HCT116 (cell line): ENCODE measurements at regions not wholly inside any gene's neighbourhood (a gene's known extent, or its start where the extent isn't known, plus 50 kb on each side); places are given as distances from the start of the nearest gene placed in this dataset.

ENCODE experiments used
- ATAC-seq: fragments of 200-7000 bp; cut with Tn5 transposase; 2 replicates; pipeline ENCODE4 v1.9.1; 2020; ENCODE audit warnings: mild to moderate bottlenecking, moderate library complexity
- BruUV-seq: library from RNA; stranded (reverse); fragments of 400-500 nt; replicated peaks from 2 replicates; lab custom pipeline; 2021; lab: Mats Ljungman, UMichigan
- CTCF ChIA-PET: fragments of 300-600 bp; sonication (Branson Sonifier 250); formaldehyde crosslinking; loops from one replicate; lab custom pipeline; 2021; ENCODE audit warnings: antibody characterized with exemption; lab: Charles Lee
- POLR2A ChIA-PET: fragments of 300-600, 350-600 bp; sonication (Branson Sonifier 250); formaldehyde crosslinking; loops from one replicate; lab custom pipeline; 2021; ENCODE audit warnings: antibody characterized with exemption; lab: Charles Lee
- RAD21 ChIA-PET, 2 experiments: fragments of 300-600 bp; sonication (Branson Sonifier 250); formaldehyde crosslinking; loops; one replicate each; lab custom pipeline; 2023; ENCODE audit warnings: low total read pairs in 2 of 2; ENCODE audit not compliant: uncharacterized antibody in 2 of 2, unreplicated experiment in 2 of 2, low non-redundant PET in 1 of 2; lab: Charles Lee
- DNase-seq: peaks from one replicate; pipeline ENCODE4 v3.0.0-alpha.2; 2010; ENCODE audit warnings: low read depth, low spot score
- H2AFZ ChIP-seq: fragments of 200-600 bp; shearing (Covaris generic), sonication (generic); 2 replicates; pipeline ENCODE4 v1.6.1; 2017; ENCODE audit warnings: low read depth, mixed run types, mixed read lengths, antibody characterized with exemption, low read length; ENCODE audit not compliant: poor library complexity, severe bottlenecking
- H3K27ac ChIP-seq: 2 replicates; pipeline ENCODE4 v1.5.1; 2012; ENCODE audit warnings: low read depth, low read length
- H3K27me3 ChIP-seq: fragments of 200-600 bp; sonication (generic); 2 replicates; pipeline ENCODE4 v1.6.1; 2016; ENCODE audit warnings: mixed run types, low read length, mixed read lengths; ENCODE audit not compliant: insufficient read depth
- H3K36me3 ChIP-seq, 2 experiments: fragments of 200-500 bp in 1 of 2; fragments of 200-600 bp in 1 of 2; sonication (Bioruptor generic) in 1 of 2; sonication (generic) in 1 of 2; 2 replicates each; pipeline versions ENCODE4 v1.5.1 to v1.6.1; 2014 to 2016; ENCODE audit warnings: low read length in 2 of 2, inconsistent platforms in 1 of 2, mixed read lengths in 1 of 2, mixed run types in 1 of 2; ENCODE audit not compliant: insufficient read depth in 2 of 2, control insufficient read depth in 1 of 2
- H3K4me1 ChIP-seq, 2 experiments: fragments of 200-600 bp in 1 of 2; sonication (generic) in 1 of 2; 2 replicates each; pipeline versions ENCODE4 v1.5.1 to v1.6.1; 2012 to 2017; ENCODE audit warnings: low read length in 2 of 2, inconsistent platforms in 1 of 2, mild to moderate bottlenecking in 1 of 2, mixed read lengths in 1 of 2, mixed run types in 1 of 2, moderate library complexity in 1 of 2; ENCODE audit not compliant: insufficient read depth in 2 of 2, control insufficient read depth in 1 of 2
- H3K4me2 ChIP-seq: fragments of 200-600 bp; sonication (generic); 2 replicates; pipeline ENCODE4 v1.6.1; 2017; ENCODE audit warnings: mixed run types, low read length, mixed read lengths
- H3K4me3 ChIP-seq, 2 experiments: fragments of 200-600 bp in 1 of 2; sonication (generic) in 1 of 2; replicated peaks in 1 of 2; 2 replicates each; pipeline ENCODE4 v1.5.1; 2011 to 2016; ENCODE audit warnings: low read length in 2 of 2, control low read depth in 1 of 2, low read depth in 1 of 2, mild to moderate bottlenecking in 1 of 2, mixed read lengths in 1 of 2, mixed run types in 1 of 2
- H3K79me2 ChIP-seq: fragments of 200-600 bp; sonication (generic); 2 replicates; pipeline ENCODE4 v1.6.1; 2017; ENCODE audit warnings: mild to moderate bottlenecking, mixed run types, low read length, moderate library complexity, mixed read lengths; ENCODE audit not compliant: insufficient read depth
- H3K9ac ChIP-seq: fragments of 200-600 bp; sonication (generic); 2 replicates; pipeline ENCODE4 v1.6.1; 2016; ENCODE audit warnings: low read length, mixed read lengths
- H3K9me2 ChIP-seq: fragments of 200-600 bp; sonication (generic), shearing (Covaris generic); 2 replicates; pipeline ENCODE4 v1.6.1; 2017; ENCODE audit warnings: mixed run types, mild to moderate bottlenecking, moderate library complexity; ENCODE audit not compliant: insufficient read depth
- H3K9me3 ChIP-seq, 2 experiments: fragments of 200-500 bp in 1 of 2; fragments of 200-600 bp in 1 of 2; sonication (Bioruptor generic) in 1 of 2; sonication (generic) in 1 of 2; 2 replicates each; pipeline ENCODE4 v1.6.1; 2014 to 2017; ENCODE audit warnings: low read length in 2 of 2, mixed read lengths in 2 of 2, inconsistent platforms in 1 of 2, low read depth in 1 of 2, mild to moderate bottlenecking in 1 of 2, mixed run types in 1 of 2, moderate library complexity in 1 of 2; ENCODE audit not compliant: control insufficient read depth in 1 of 2, insufficient read depth in 1 of 2
- H4K20me1 ChIP-seq: fragments of 200-600 bp; sonication (generic), shearing (Covaris generic); 2 replicates; pipeline ENCODE4 v1.6.1; 2017; ENCODE audit warnings: mixed run types, mild to moderate bottlenecking, moderate library complexity; ENCODE audit not compliant: insufficient read depth
- EGR1 ChIP-seq: IDR thresholded peaks from 2 replicates; pipeline ENCODE4 v1.6.1; 2012; ENCODE audit warnings: low read depth
- ELF1 ChIP-seq: IDR thresholded peaks from 2 replicates; pipeline ENCODE4 v1.6.1; 2012; ENCODE audit warnings: low read depth, borderline replicate concordance
- EZH2phosphoT487 ChIP-seq: fragments of 200-600 bp; IDR thresholded peaks from 2 replicates; pipeline ENCODE4 v1.6.1; 2018; ENCODE audit warnings: antibody characterized with exemption, borderline replicate concordance
- MAX ChIP-seq: IDR thresholded peaks from 2 replicates; pipeline ENCODE4 v1.6.1; 2012
- REST ChIP-seq: IDR thresholded peaks from 2 replicates; pipeline ENCODE4 v1.6.1; 2012; ENCODE audit warnings: low read depth
- SRF ChIP-seq: IDR thresholded peaks from 2 replicates; pipeline ENCODE4 v1.6.1; 2012; ENCODE audit warnings: low read depth
- intact Hi-C: fragments of 100-400 bp; cut with micrococcal nuclease; formaldehyde crosslinking; loops from 2 replicates; pipeline ENCODE4 v1.10.0; 2022

DNA sequence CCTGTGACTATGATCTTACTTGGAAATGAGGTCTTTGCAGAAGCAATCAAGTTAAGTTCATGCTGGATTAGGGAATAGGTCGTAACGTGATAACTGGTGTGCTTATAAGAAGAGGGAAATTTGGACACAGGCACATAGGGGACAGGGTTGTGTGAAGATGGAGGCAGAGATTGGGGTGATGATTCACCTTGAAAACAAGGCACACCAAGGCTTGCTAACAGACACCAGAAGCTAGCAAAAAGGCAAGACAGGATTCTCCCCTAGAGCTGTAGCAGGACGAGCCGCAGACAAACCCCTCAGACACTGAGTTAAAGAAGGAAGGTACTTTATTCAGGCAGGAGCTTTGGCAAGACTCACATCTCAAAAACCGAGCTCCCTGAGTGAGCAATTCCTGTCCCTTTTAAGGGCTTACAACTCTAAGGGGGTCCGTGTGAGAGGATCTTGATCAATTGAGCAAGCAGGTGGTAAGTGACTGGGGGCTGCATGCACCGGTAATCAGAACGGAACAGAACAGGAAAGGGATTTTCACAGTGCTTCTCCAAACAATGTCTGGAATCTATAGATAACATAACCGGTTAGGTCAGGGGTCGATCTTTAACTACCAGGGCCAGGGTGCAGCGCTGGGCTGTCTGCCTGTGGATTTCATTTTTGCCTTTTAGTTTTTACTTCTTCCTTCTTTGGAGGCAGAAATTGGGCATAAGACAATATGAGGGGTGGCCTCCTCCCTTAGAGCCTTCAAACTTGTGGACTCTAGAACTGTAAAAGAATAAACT is 57.5 kb upstream of the S1PR3 start:
- H3K4me1 ChIP-seq = no peaks in the 10 kb centered on the region
- no peaks in the 10 kb centered on the region for H3K79me2 ChIP-seq
- no peaks in the 10 kb centered on the region for H3K9me3 ChIP-seq
- no TSS peak for BruUV-seq
- ChIA-PET RAD21 (no interaction called here), CTCF (no interaction called here), POLR2A (no interaction called here)
- no peak overlapping the region for H3K27ac ChIP-seq
- intact Hi-C loops = no loop called here
- no peaks in the 10 kb centered on the region for H3K9me2 ChIP-seq
- H3K9ac ChIP-seq = no peak overlapping the region
- TF ChIP-seq MAX (no peak), EZH2phosphoT487 (no peak), SRF (no peak), ELF1 (no peak), REST (no peak), EGR1 (no peak)
- H3K4me2 ChIP-seq = no peak overlapping the region
- ATAC-seq (no peak), DNase-seq (no peak)
- no peak overlapping the region for H2AFZ ChIP-seq
- H3K36me3 ChIP-seq = no peaks in the 10 kb centered on the region
- no peaks in the 10 kb centered on the region for H3K27me3 ChIP-seq
- no peak overlapping the region for H3K4me3 ChIP-seq
- H4K20me1 ChIP-seq = no peaks in the 10 kb centered on the region
